ENCODE measurements at regions not wholly inside any gene's neighbourhood (a gene's known extent, or its start where the extent isn't known, plus 50 kb on each side); places are given as distances from the start of the nearest gene placed in this dataset.

DNA sequence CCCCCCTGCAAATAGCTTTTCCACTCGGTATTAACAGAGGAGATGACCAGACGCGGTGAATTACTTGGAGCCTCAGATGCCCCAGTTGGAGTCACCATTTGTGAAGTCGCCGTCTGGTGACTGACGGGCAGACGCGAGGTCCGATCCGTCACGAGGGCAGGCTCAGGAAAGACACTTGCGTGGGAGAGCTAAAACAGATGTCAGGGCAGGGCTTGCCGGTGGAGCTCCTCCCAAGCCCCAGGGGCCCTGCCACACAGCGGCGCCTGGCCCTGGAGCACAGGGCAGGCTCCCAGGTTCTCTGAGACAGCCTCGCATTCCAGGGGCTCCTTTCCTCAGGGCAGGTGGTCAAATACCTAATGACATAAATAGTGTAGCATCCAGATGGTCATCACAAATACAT, 348.3 kb downstream of the C16orf95 start:
- Histone ChIP-seq H4K20me1 (ENCODE audit: insufficient read depth, low read length) (no peaks in the 10 kb centered on the region), H3K4me2 (ENCODE audit: low read length) (no peak overlapping the region), H3K9me2 (ENCODE audit: insufficient read depth, low read length) (no peaks in the 10 kb centered on the region), H3K4me3 (ENCODE audit: low read depth, low read length, poor library complexity, severe bottlenecking) (no peak overlapping the region), H3K9me3 (ENCODE audit: low read length) (no peaks in the 10 kb centered on the region), H3K27ac (ENCODE audit: low read depth, low read length, poor library complexity, severe bottlenecking) (no peak overlapping the region), H3K79me2 (ENCODE audit: insufficient read depth, low read depth, low read length) (no peaks in the 10 kb centered on the region), H3K4me1 (ENCODE audit: insufficient read depth, low read length, poor library complexity, severe bottlenecking) (no peaks in the 10 kb centered on the region), H2AFZ (ENCODE audit: low read length) (no peak overlapping the region), H3K36me3 (ENCODE audit: insufficient read depth, low read length) (no peaks in the 10 kb centered on the region)
- DNase-seq (ENCODE audit: low spot score): no peak
- intact Hi-C loops (cut with micrococcal nuclease; ENCODE audit: unreplicated experiment): no loop called here
- POLR2A ChIA-PET: no interaction called here
- CTCF ChIA-PET (ENCODE audit: unreplicated experiment): no interaction called here
- no TSS peak for BruUV-seq (replicated peaks)
- TF ChIP-seq EZH2phosphoT487 (IDR thresholded peaks at IDR 0.05; ENCODE audit: borderline replicate concordance, low read depth, low read length): no peak
- TF ChIP-seq, protein P1, sequence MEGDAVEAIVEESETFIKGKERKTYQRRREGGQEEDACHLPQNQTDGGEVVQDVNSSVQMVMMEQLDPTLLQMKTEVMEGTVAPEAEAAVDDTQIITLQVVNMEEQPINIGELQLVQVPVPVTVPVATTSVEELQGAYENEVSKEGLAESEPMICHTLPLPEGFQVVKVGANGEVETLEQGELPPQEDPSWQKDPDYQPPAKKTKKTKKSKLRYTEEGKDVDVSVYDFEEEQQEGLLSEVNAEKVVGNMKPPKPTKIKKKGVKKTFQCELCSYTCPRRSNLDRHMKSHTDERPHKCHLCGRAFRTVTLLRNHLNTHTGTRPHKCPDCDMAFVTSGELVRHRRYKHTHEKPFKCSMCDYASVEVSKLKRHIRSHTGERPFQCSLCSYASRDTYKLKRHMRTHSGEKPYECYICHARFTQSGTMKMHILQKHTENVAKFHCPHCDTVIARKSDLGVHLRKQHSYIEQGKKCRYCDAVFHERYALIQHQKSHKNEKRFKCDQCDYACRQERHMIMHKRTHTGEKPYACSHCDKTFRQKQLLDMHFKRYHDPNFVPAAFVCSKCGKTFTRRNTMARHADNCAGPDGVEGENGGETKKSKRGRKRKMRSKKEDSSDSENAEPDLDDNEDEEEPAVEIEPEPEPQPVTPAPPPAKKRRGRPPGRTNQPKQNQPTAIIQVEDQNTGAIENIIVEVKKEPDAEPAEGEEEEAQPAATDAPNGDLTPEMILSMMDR (conservative IDR thresholded peaks at IDR 0.05; ENCODE audit: low read length): no peak

DNA sequence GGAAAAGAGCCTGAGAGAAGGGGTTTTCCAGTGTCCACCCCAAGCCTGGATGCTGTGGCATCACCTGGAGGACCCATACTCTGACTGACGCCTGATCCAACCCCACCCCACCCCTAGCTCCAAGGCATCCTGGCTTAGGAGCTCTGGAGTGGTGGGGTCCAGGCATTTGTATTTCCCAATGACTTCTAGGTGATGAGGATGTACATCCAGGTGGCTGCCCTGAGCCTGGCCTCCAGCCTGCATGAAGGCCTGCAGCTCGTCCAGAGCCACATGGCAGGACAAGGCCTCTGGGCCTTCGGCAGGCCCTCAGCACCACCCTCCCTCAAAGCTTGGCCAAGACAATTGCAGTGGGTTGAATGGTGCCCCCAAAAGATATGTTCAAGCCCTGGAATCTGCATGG, 347.5 kb downstream of the C16orf95 start:
- ChIA-PET POLR2A (interaction anchor here (0.5 kb wide), 1 partner anchor 15 kb away, joined by 6 read pairs; no protein-coding TSS in a partner anchor), CTCF (ENCODE audit: unreplicated experiment) (no interaction called here)
- TF ChIP-seq, protein P1 (conservative IDR thresholded peaks at IDR 0.05; ENCODE audit: low read length): no peak
- TF ChIP-seq EZH2phosphoT487 (IDR thresholded peaks at IDR 0.05; ENCODE audit: borderline replicate concordance, low read depth, low read length): no peak

DNA sequence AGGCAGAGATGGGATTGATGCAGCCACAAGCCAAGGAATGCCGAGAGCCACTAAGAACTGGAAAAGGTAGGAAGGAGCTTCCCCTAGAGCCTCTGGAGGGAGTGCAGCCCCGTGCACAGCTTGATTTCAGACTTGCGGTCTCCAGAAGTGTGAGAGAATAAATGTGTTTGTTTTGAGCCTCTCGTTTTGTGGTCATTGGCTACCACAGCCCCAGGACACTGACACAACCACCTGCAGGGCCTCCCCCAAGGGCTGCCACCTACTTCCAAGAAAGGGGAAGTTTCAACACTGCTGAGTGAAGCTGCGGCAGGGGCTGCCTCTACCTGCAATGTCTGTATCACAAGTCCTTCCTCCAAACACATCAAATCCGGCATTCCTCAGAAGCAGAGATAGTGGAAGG, 346.9 kb downstream of the C16orf95 start:
- Histone ChIP-seq H2AFZ (ENCODE audit: low read length) (no peak overlapping the region), H3K9me3 (ENCODE audit: low read length) (no peaks in the 10 kb centered on the region), H3K9me2 (ENCODE audit: insufficient read depth, low read length) (no peaks in the 10 kb centered on the region), H3K27ac (ENCODE audit: low read depth, low read length, poor library complexity, severe bottlenecking) (no peak overlapping the region), H3K4me3 (ENCODE audit: low read depth, low read length, poor library complexity, severe bottlenecking) (no peak overlapping the region), H3K79me2 (ENCODE audit: insufficient read depth, low read depth, low read length) (no peaks in the 10 kb centered on the region), H3K36me3 (ENCODE audit: insufficient read depth, low read length) (no peaks in the 10 kb centered on the region), H3K4me1 (ENCODE audit: insufficient read depth, low read length, poor library complexity, severe bottlenecking) (no peaks in the 10 kb centered on the region), H4K20me1 (ENCODE audit: insufficient read depth, low read length) (no peaks in the 10 kb centered on the region), H3K4me2 (ENCODE audit: low read length) (no peak overlapping the region)
- no TSS peak for BruUV-seq (replicated peaks)
- ChIA-PET POLR2A (no interaction called here), CTCF (ENCODE audit: unreplicated experiment) (no interaction called here)
- intact Hi-C loops (cut with micrococcal nuclease; ENCODE audit: unreplicated experiment): no loop called here
- TF ChIP-seq, protein P1 (conservative IDR thresholded peaks at IDR 0.05; ENCODE audit: low read length): no peak
- TF ChIP-seq EZH2phosphoT487 (IDR thresholded peaks at IDR 0.05; ENCODE audit: borderline replicate concordance, low read depth, low read length): no peak
- DNase-seq (ENCODE audit: low spot score): no peak

More for the DNA sequence above, 347.5 kb downstream of the C16orf95 start:
- BruUV-seq (replicated peaks): no TSS peak
- Histone ChIP-seq H3K4me1 (ENCODE audit: insufficient read depth, low read length, poor library complexity, severe bottlenecking) (no peaks in the 10 kb centered on the region), H3K9me2 (ENCODE audit: insufficient read depth, low read length) (no peaks in the 10 kb centered on the region), H3K36me3 (ENCODE audit: insufficient read depth, low read length) (no peaks in the 10 kb centered on the region), H4K20me1 (ENCODE audit: insufficient read depth, low read length) (no peaks in the 10 kb centered on the region), H3K79me2 (ENCODE audit: insufficient read depth, low read depth, low read length) (no peaks in the 10 kb centered on the region), H3K4me3 (ENCODE audit: low read depth, low read length, poor library complexity, severe bottlenecking) (no peak overlapping the region), H3K4me2 (ENCODE audit: low read length) (no peak overlapping the region), H3K9me3 (ENCODE audit: low read length) (no peaks in the 10 kb centered on the region), H3K27ac (ENCODE audit: low read depth, low read length, poor library complexity, severe bottlenecking) (no peak overlapping the region), H2AFZ (ENCODE audit: low read length) (no peak overlapping the region)
- intact Hi-C loops (cut with micrococcal nuclease; ENCODE audit: unreplicated experiment): no loop called here
- no peak for DNase-seq (ENCODE audit: low spot score)

Measured in OCI-LY7 (cell line).